Pancreas (tissue), 10 donors: ENCODE measurements at regions not wholly inside any gene's neighbourhood (a gene's known extent, or its start where the extent isn't known, plus 50 kb on each side); places are given as distances from the start of the nearest gene placed in this dataset.
A peak's percentile ranks its signal among the peaks of the same experiment; 100 is the strongest.

Experiments
- ATAC-seq, 4 donors: fragments of 200-7000 bp; cut with Tn5 transposase; one replicate each; pipeline versions ENCODE4 v1.8.0 to v1.9.1; 2020; ENCODE audit warnings: mild to moderate bottlenecking in 4 of 4, moderate library complexity in 4 of 4
- DNase-seq, 6 donors: peaks; one replicate each; pipeline ENCODE4 v3.0.0-alpha.2; 2020
- FAIRE-seq: peaks from 2 replicates; lab custom pipeline; 2012; peaks lifted over from hg19 to GRCh38; lab: Jason Lieb, UNC
- H3K27ac ChIP-seq, 4 donors: fragments of 200-600 bp; sonication (generic); 1 replicate in 3 of 4; 2 replicates in 1 of 4; pipeline versions ENCODE4 v1.5.0 to v1.8.0; 2020
- H3K27me3 ChIP-seq, 4 donors: fragments of 200-600 bp; one replicate each; pipeline ENCODE4 v1.8.0; 2021
- H3K36me3 ChIP-seq, 3 donors: fragments of 200-600 bp; sonication (generic) in 1 of 3; one replicate each; pipeline versions ENCODE4 v1.5.0 to v1.8.0; 2020 to 2021
- H3K4me1 ChIP-seq, 3 donors: fragments of 200-600 bp; one replicate each; pipeline ENCODE4 v1.8.0; 2021
- H3K4me3 ChIP-seq, 4 donors: fragments of 200-600 bp; sonication (generic) in 2 of 4; one replicate each; pipeline versions ENCODE4 v1.5.0 to v1.8.0; 2020 to 2021
- H3K9me3 ChIP-seq, 4 donors: fragments of 200-600 bp; one replicate each; pipeline ENCODE4 v1.8.0; 2021
- WGBS, 2 donors: extraction: QIAGEN DNeasy Blood & Tissue Kit; methylation state at CpG; one replicate each; pipeline ENCODE4 v1.1.7; 2013; 5-methylcytosine and 5-hydroxymethylcytosine counted together
- intact Hi-C, 3 donors: fragments of 100-400 bp; cut with DNase I; formaldehyde crosslinking; loops; one replicate each; pipeline versions ENCODE4 v1.11.1 to v1.14.2; 2022
- TF ChIP-seq, protein P1 (sequence below), 4 donors: fragments of 200-600 bp; sonication (generic) in 3 of 4; IDR thresholded peaks; one replicate each; pipeline versions ENCODE4 v1.5.0 to v1.8.0; 2021; ENCODE audit warnings: antibody characterized with exemption in 4 of 4
- donor health status: healthy with polysubstance abuse.
- donor health status: DM: no; HTN: no; CAD: no; lungs with moderate emphysema.
- donor health status: DM: no; HTN: no; CAD: no.
- donor health status: control.
- donor health status: control.
- donor health status: Bipolar disorder and iron deficiency.
- donor health status: DM: yes; HTN: yes; CAD: no.
- donor health status: DM: no; HTN: no; CAD: no.
- donor health status: DM: no; HTN: no; CAD: no.
- donor health status: DM: yes; HTN: yes; CAD: no.

DNA sequence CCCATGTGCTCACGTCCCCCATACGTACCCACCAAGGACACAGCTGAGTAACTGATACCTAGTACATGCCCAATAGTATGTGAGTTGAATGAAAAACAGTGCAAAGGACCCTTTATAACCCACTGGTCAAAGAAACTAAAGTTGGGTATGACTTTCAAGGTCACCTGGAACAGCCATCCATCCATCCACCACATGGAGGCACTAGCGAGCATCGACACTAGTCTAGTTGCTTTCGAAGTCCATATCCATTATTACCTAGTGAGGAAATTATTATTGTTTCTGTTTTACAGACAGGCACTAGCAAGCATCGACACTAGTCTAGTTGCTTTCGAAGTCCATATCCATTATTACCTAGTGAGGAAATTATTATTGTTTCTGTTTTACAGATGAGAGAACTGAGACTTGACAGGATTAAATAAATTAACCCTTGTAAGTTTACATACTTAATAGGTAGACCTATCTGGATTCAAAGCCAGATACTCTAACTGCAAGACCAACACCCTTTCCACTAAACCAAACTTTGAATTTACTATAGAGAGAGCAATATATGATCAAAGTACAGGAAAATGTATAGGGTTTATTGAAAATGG is 233.7 kb downstream of the METTL4 start:
- TF ChIP-seq, protein P1, sequence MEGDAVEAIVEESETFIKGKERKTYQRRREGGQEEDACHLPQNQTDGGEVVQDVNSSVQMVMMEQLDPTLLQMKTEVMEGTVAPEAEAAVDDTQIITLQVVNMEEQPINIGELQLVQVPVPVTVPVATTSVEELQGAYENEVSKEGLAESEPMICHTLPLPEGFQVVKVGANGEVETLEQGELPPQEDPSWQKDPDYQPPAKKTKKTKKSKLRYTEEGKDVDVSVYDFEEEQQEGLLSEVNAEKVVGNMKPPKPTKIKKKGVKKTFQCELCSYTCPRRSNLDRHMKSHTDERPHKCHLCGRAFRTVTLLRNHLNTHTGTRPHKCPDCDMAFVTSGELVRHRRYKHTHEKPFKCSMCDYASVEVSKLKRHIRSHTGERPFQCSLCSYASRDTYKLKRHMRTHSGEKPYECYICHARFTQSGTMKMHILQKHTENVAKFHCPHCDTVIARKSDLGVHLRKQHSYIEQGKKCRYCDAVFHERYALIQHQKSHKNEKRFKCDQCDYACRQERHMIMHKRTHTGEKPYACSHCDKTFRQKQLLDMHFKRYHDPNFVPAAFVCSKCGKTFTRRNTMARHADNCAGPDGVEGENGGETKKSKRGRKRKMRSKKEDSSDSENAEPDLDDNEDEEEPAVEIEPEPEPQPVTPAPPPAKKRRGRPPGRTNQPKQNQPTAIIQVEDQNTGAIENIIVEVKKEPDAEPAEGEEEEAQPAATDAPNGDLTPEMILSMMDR (IDR thresholded peaks at IDR 0.05): peak in 3 of 4 donors; percentile 17 to 33 (median 33)
- Histone ChIP-seq H3K27me3 (no peaks in the 10 kb centered on the region), H3K27ac (no peak overlapping the region), H3K9me3 (no peaks in the 10 kb centered on the region), H3K36me3 (no peaks in the 10 kb centered on the region), H3K4me1 (no peaks in the 10 kb centered on the region), H3K4me3 (no peak overlapping the region)
- peak in 3 of 4 donors; percentile 63 to 78 (median 74) for ATAC-seq
- WGBS, 2 donors: 54 to 58% methylated on average over 7 of the region's 7 CpGs
- FAIRE-seq: peak; percentile 59
- intact Hi-C loops: no loop called here
- peak in 4 of 6 donors; percentile 27 to 61 (median 46) for DNase-seq

DNA sequence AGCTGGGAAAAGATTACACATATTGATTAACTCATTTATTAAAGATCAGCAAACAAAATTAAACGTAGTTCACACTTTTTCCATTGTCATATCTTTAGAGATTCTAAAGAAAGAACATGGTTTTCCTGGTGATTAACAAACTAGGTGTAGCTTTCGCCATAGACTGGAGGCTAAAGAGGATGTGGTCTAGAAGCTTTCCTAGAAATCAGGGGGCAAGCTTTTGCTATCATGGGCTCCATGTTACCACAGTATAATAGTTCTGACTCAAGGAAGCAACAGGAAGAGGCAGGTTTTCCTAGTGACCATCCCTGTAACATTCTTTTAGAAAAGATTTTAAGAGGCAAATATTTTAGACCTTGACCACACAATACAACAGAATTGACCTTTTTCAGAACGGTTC is 232.7 kb downstream of the METTL4 start:
- ATAC-seq (no peak), FAIRE-seq (no peak), DNase-seq (no peak)
- Histone ChIP-seq H3K9me3 (no peaks in the 10 kb centered on the region), H3K4me3 (no peak overlapping the region), H3K27me3 (no peaks in the 10 kb centered on the region), H3K36me3 (no peaks in the 10 kb centered on the region), H3K27ac (no peak overlapping the region), H3K4me1 (no peaks in the 10 kb centered on the region)
- TF ChIP-seq, protein P1 (IDR thresholded peaks at IDR 0.05): no peak
- intact Hi-C loops: no loop called here
- WGBS, 2 donors: 23 to 27% methylated on average over 3 of the region's 3 CpGs

DNA sequence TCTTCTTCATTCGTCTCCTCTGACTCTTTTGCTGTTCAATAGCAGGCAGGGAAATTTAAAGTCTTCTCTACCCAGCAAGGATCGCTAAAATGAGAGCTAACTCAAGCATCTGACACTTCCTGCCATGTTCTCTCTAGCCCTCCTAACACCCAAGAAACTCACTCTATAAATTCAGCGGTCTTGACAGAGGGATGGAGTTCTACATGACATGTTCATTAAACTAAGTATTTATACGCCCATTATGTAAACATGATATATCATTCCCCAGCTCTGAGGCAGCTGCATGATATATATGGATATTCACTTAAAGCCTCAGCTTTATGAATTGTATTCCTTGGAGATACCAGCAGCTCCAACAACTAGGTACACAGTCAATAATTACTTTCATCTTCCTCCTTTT is 231.0 kb downstream of the METTL4 start:
- H3K4me1 ChIP-seq: no peaks in the 10 kb centered on the region
- no peaks in the 10 kb centered on the region for H3K9me3 ChIP-seq
- no peaks in the 10 kb centered on the region for H3K27me3 ChIP-seq
- FAIRE-seq (no peak), ATAC-seq (no peak), DNase-seq (no peak)
- 76 to 78% methylated on average over 4 of the region's 4 CpGs for WGBS, 2 donors
- no peak overlapping the region for H3K4me3 ChIP-seq
- TF ChIP-seq, protein P1 (IDR thresholded peaks at IDR 0.05): no peak
- H3K27ac ChIP-seq: no peak overlapping the region
- H3K36me3 ChIP-seq: no peaks in the 10 kb centered on the region
- intact Hi-C loops: no loop called here

DNA sequence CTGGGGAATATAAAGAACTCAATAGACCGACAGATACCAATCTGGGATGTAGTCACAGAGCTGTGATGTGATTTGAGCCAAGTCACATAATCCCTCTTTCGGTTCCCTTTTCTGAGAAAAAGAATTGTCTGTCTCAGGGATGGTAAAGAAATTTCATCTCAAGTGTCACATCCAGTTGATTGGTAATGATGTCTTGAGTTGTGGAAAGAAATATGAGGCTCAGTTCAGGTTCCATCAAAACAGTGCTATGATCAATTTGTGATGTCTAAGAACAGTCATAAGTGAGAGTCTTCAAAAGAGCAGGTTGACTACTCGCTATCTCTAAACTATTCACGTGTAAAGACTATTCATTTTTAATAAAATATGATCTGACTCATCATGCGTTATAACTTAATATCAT is 223.3 kb downstream of the METTL4 start:
- Histone ChIP-seq H3K27me3 (no peaks in the 10 kb centered on the region), H3K36me3 (no peaks in the 10 kb centered on the region), H3K9me3 (no peaks in the 10 kb centered on the region), H3K4me3 (no peak overlapping the region), H3K4me1 (no peaks in the 10 kb centered on the region), H3K27ac (no peak overlapping the region)
- 70 to 79% methylated on average over 5 of the region's 5 CpGs for WGBS, 2 donors
- FAIRE-seq (no peak), ATAC-seq (no peak), DNase-seq (no peak)
- intact Hi-C loops: no loop called here
- TF ChIP-seq, protein P1 (IDR thresholded peaks at IDR 0.05): no peak

DNA sequence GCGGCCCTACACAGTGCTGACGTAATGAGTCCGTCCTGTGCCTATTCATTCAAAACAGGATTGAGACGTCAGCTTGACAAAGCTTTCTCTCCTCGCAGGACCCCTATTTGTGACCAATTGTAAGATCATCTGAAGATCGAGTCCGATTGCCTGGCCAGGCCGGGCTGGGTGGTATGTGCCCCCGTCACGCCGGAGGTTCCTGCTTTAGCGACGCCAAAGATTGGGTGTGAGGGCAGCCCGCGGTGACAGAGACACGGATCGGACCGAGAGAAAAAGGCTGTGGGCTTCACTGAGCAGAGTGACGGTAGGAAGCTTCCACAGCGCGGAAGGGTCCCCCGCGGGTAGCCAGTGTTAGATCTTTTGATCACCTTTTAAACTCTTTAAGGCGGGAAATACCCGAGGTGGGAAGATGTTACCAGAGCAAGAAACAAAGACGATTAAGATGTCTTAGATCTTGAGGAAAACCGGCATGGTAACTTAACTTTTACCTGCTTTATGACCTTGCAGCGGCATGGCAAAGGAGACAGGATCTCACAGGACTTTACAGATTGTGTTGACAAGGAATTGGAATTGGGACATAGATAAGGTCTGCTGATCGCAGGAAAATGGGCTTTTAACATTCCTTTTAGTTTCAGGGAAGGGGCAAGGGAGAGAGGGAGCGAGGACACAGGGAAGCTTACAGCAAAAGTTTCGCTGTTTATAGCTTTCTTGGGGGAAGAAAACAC is 220.0 kb downstream of the METTL4 start:
- peak in 1 of 6 donors; percentile 42 for DNase-seq
- Histone ChIP-seq H3K27ac (no peak overlapping the region), H3K4me1 (no peaks in the 10 kb centered on the region), H3K27me3 (no peaks in the 10 kb centered on the region), H3K36me3 (no peaks in the 10 kb centered on the region), H3K4me3 (no peak overlapping the region), H3K9me3 (no peaks in the 10 kb centered on the region)
- intact Hi-C loops: no loop called here
- TF ChIP-seq, protein P1 (IDR thresholded peaks at IDR 0.05): no peak
- FAIRE-seq: no peak
- 80 to 87% methylated on average over 31 of the region's 31 CpGs for WGBS, 2 donors
- ATAC-seq: no peak
